Astrocyte of the cerebellum (primary cell): ENCODE measurements at regions not wholly inside any gene's neighbourhood (a gene's known extent, or its start where the extent isn't known, plus 50 kb on each side); places are given as distances from the start of the nearest gene placed in this dataset.
"Not testable (repeated sequence)": the region's sequence is repeated elsewhere in the genome, so short reads cannot be mapped to it uniquely, and the experiment has no call there.

Experiments used
- DNase-seq: peaks from one replicate; pipeline ENCODE4 v3.0.0-alpha.2; 2011; ENCODE audit warnings: low read depth
- H3K4me3 ChIP-seq: 2 replicates; pipeline ENCODE4 v1.5.1; 2011; ENCODE audit warnings: mild to moderate bottlenecking, low read depth, low read length, moderate library complexity
- CTCF ChIP-seq: IDR thresholded peaks from 2 replicates; pipeline ENCODE4 v1.5.1; 2012; ENCODE audit warnings: low read length, low read depth, moderate library complexity, mild to moderate bottlenecking; ENCODE audit errors: missing control alignments
- in situ Hi-C: cut with HindIII; loops from 2 replicates; pipeline ENCODE4 v1.10.0; 2017; ENCODE audit warnings: low sequenced_read_pairs

- in situ Hi-C loops: no loop called here
- TF ChIP-seq CTCF: no peak
- H3K4me3 ChIP-seq: no peak overlapping the region
- DNase-seq: peak; percentile 2
Measured at GRCh38 chr11:96736601-96737000, 346.8 kb downstream of the JRKL start.

GRCh38 chr11:96738311-96738710 lies 348.5 kb downstream of the JRKL start:
- DNase-seq: no peak
- H3K4me3 ChIP-seq: no peak overlapping the region
- in situ Hi-C loops: no loop called here
- no peak for TF ChIP-seq CTCF

GRCh38 chr11:96741068-96741467 lies 351.3 kb downstream of the JRKL start:
- no peak for TF ChIP-seq CTCF
- in situ Hi-C loops: no loop called here
- H3K4me3 ChIP-seq: no peak overlapping the region
- DNase-seq: peak; percentile 11

- no peak for TF ChIP-seq CTCF
- in situ Hi-C loops: no loop called here
- H3K4me3 ChIP-seq: no peak overlapping the region
- no peak for DNase-seq
Measured at GRCh38 chr11:96744697-96745096, 354.9 kb downstream of the JRKL start.

- in situ Hi-C loops: no loop called here
- DNase-seq: peak; percentile 9
- H3K4me3 ChIP-seq: no peak overlapping the region
Measured at GRCh38 chr11:96748639-96749370, 359.0 kb downstream of the JRKL start.

GRCh38 chr11:96751807-96752206 lies 362.0 kb downstream of the JRKL start:
- in situ Hi-C loops, H3K4me3 ChIP-seq, DNase-seq: not testable (repeated sequence)

More at GRCh38 chr11:96748639-96749370, 359.0 kb downstream of the JRKL start:
- no peak for TF ChIP-seq CTCF

GRCh38 chr11:96752221-96752620 lies 362.4 kb downstream of the JRKL start:
- in situ Hi-C loops: no loop called here
- no peak for TF ChIP-seq CTCF
- H3K4me3 ChIP-seq: no peak overlapping the region
- no peak for DNase-seq
